HuH-7.5 (cell line): ENCODE measurements at regions not wholly inside any gene's neighbourhood (a gene's known extent, or its start where the extent isn't known, plus 50 kb on each side); places are given as distances from the start of the nearest gene placed in this dataset.

Experiments
- DNase-seq: peaks from one replicate; pipeline ENCODE4 v3.0.0; 2011; ENCODE audit warnings: low spot score

DNA sequence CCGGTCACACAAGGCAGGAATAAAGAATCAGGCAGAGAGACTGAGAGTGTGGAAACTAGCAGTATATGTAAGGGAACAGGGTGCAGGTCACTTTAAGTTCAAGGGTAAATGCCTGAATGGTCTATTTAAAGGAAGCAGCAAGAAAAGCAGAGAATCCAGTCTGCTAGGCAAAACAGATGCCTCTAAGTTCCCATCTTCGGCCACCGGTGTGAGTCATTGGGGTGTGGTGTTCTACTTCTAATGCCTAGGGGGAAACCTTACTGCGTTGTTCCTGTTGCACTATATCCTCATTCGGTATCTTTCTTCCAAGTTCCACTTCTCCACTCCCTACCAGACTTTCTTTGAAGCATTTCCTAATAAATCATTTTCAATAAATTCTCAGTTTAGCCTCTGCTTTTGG lies 259.9 kb downstream of the HHIPL2 start:
- DNase-seq, result no peak

- no peak for DNase-seq
These were observed 261.9 kb downstream of the HHIPL2 start for GRCh38 chr1:222286011-222286410.

GRCh38 chr1:222285526-222285925 lies 262.4 kb downstream of the HHIPL2 start:
- no peak for DNase-seq

DNA sequence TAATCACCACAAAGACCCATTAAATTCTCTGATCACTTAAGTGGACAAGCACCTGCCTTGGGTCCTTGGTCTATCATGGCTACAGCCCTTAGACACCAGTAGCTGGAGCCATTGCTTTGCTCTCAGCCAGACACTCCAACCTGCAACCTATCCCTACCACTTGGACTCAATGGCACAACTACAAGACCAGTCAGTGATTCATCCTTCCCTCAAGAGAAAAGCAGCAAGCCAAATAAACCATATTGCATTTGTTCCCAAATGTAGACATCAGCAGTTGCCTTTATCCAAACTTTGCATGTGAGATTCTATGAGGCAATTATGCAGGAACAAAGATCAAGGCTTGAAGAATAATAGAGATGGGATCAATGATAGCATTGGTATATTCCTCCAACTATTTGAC lies 263.4 kb downstream of the HHIPL2 start:
- DNase-seq, result no peak

DNA sequence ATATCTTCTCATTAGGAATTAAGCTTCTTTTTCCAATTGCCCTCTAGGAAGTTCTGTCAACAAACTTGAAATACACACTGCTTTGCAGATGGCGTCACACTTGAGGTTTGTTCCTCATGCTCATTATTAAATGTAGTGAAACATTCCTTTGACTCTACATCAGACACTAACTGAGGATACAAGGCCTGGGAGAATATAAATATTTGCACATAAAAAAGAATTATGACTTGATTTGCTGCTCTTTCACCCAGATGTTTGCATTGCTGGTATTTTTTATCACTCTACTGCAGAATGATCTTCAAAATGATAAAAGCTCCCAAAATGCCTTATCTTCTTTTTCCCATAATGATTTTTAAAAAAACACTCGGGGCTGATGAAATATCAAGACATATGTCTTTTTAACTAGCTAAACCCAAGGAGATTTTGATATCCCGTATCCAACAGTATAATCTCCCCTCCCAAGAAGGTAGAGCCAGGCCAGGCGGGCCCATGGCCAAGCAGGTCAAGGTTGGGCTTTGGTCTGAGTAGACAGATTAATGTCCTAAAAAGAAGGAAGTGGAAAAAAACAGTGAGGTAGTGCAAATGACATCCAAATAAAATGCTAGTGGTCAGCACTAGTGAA lies 264.6 kb downstream of the HHIPL2 start:
- DNase-seq, result no peak

- no peak for DNase-seq
These were observed 268.3 kb downstream of the HHIPL2 start for GRCh38 chr1:222279591-222279990.

- DNase-seq, result no peak
These were observed 269.4 kb downstream of the HHIPL2 start for GRCh38 chr1:222278501-222278900.

GRCh38 chr1:222275729-222276465 lies 272.0 kb downstream of the HHIPL2 start:
- no peak for DNase-seq

- DNase-seq, result no peak
These were observed 272.7 kb downstream of the HHIPL2 start for GRCh38 chr1:222275001-222275728.

- DNase-seq, result no peak
These were observed 281.4 kb downstream of the HHIPL2 start for GRCh38 chr1:222266223-222267196.

GRCh38 chr1:222263791-222264190 lies 284.1 kb downstream of the HHIPL2 start:
- DNase-seq, result no peak

DNA sequence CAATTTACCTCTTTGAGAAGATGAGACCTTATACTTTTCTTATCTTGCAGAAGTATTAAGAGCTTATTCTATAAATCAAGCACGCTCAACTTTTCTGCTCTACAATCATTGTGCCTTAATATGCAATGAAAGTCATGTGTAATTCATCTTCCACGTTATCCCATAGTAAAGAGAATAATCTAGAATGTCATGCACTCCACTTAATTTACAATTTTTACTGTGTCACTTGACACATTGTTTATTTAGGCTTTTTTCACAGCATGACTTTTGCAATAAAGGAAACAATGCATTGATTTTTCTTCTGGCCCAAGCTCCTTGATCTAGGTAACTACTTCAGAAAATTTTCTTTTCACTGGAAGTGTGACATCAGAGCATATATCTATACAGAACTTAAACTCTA lies 290.9 kb downstream of the HHIPL2 start:
- DNase-seq, result no peak

GRCh38 chr1:222256058-222256457 lies 291.8 kb downstream of the HHIPL2 start:
- no peak for DNase-seq

DNA sequence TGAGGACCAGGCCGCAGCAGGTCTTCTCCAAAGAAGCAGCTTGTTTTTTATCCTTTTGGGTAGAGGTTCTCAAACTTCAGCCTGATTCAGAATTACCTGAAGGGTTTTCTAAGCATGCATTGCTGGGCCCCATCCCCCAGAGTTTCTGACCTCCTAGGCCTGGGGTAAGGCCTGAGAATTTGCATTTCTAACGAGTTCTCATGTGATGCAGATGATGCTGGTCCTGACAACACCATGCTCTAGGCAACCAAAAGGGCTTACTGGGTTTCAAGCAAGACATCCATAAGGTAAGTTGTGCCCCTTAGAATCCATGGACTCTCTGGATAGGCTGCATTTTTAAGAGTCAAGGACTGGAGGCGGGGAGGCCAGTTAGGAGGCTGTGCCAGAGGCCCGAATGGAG lies 295.1 kb downstream of the HHIPL2 start:
- DNase-seq, result no peak

DNA sequence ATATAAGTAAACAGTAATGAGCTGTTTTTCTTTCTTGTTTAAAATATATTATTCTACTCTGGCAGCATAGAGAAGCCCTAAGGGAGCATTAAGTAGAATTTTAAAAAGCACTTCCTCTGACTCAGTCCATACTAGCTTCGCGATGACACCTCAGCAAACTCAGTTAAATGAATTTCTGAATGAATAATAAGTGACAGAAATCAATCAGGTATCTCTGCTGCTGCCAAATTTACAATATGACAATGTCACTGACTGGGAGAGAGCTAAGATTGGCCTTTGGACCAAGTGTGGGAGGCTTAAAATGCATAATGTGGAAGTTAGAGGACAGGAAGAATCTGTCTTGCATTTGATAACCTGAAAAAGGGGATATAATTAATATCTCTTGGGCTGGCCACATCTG lies 296.1 kb downstream of the HHIPL2 start:
- no peak for DNase-seq

GRCh38 chr1:222250376-222250775 lies 297.5 kb downstream of the HHIPL2 start:
- DNase-seq, result no peak

DNA sequence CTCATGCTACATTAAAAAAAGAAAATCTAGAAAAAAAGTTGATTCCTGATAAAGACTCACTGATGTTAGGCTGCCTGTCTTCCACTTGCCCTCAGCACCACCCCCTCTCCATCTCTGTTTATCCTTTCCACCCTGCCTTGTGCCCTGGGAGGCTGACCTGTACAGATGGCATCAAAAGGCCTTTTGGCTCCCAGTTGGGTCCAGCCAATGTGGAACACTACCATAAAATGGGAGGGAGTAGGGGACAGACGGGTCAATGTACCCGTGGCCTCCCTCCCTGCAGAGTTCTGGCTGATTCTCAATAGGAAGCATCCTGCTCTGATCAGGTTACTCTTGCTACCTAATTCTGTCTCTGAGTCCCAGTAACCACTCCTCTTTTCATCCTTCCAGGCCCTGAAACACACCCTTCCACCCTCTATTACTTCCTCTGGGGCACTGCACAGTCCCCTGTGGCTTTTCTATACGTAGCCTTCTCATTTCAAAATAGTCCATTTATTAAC lies 300.0 kb downstream of the HHIPL2 start:
- DNase-seq, result no peak

- no peak for DNase-seq
These were observed 300.8 kb downstream of the HHIPL2 start for GRCh38 chr1:222247081-222247480.

GRCh38 chr1:222243902-222244301 lies 304.0 kb downstream of the HHIPL2 start:
- no peak for DNase-seq

DNA sequence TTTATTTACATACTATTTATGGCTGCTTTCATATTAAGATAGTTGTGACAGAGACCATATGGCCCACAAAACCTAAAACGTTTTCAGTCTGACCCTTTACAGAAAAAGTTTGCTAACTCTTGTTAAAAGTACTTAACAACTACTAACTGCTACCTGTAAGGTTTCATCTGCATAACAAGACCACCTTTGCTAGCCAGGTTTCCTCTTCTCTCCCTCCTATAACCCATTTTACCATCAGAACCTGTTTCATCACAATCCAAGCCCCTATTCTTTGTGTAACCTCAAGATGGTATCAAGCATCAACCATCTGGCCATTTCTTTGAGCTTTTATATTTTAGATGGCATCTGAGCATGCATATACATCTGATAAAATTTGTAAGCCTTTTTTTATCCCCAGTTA lies 305.4 kb downstream of the HHIPL2 start:
- no peak for DNase-seq

- no peak for DNase-seq
These were observed 306.5 kb downstream of the HHIPL2 start for GRCh38 chr1:222241410-222241809.
